HG02623 (cell line): ENCODE measurements at regions not wholly inside any gene's neighbourhood (a gene's known extent, or its start where the extent isn't known, plus 50 kb on each side); places are given as distances from the start of the nearest gene placed in this dataset.

Source experiments
- ATAC-seq: cut with Tn5 transposase; IDR thresholded peaks from one replicate; pipeline ENCODE4 v1.9.1; 2021; ENCODE audit warnings: moderate library complexity; ENCODE audit not compliant: unreplicated experiment

- ATAC-seq, result no peak
These were observed 92.3 kb upstream of the UPP2 start for GRCh38 chr2:158009399-158009798.

- ATAC-seq, result no peak
These were observed 94.5 kb upstream of the UPP2 start for GRCh38 chr2:158006961-158007719.

GRCh38 chr2:158004126-158004764 lies 97.4 kb upstream of the UPP2 start:
- ATAC-seq, result no peak

GRCh38 chr2:158002079-158002478 lies 99.6 kb upstream of the UPP2 start:
- no peak for ATAC-seq

GRCh38 chr2:157996799-157997198 lies 104.9 kb upstream of the UPP2 start:
- no peak for ATAC-seq

- no peak for ATAC-seq
These were observed 106.6 kb upstream of the UPP2 start for GRCh38 chr2:157995117-157995516.

GRCh38 chr2:157991932-157992331 lies 109.7 kb upstream of the UPP2 start:
- no peak for ATAC-seq

- ATAC-seq, result no peak
These were observed 111.5 kb upstream of the UPP2 start for GRCh38 chr2:157990173-157990572.

GRCh38 chr2:157989227-157989626 lies 112.4 kb upstream of the UPP2 start:
- ATAC-seq, result no peak

GRCh38 chr2:157986761-157987160 lies 110.6 kb upstream of the ACVR1 start:
- no peak for ATAC-seq

- ATAC-seq, result no peak
These were observed 108.7 kb upstream of the ACVR1 start for GRCh38 chr2:157984866-157985265.

- no peak for ATAC-seq
These were observed 103.9 kb upstream of the ACVR1 start for GRCh38 chr2:157980020-157980419.

- ATAC-seq, result no peak
These were observed 95.6 kb upstream of the ACVR1 start for GRCh38 chr2:157971702-157972101.

- ATAC-seq, result no peak
These were observed 91.7 kb upstream of the ACVR1 start for GRCh38 chr2:157967856-157968255.

GRCh38 chr2:157959249-157959648 lies 83.1 kb upstream of the ACVR1 start:
- ATAC-seq, result no peak

- no peak for ATAC-seq
These were observed 81.5 kb upstream of the ACVR1 start for GRCh38 chr2:157957596-157957995.

GRCh38 chr2:157952558-157952957 lies 76.4 kb upstream of the ACVR1 start:
- no peak for ATAC-seq

- ATAC-seq, result no peak
These were observed 72.7 kb upstream of the ACVR1 start for GRCh38 chr2:157948856-157949255.

GRCh38 chr2:157946919-157947557 lies 70.9 kb upstream of the ACVR1 start:
- no peak for ATAC-seq

GRCh38 chr2:157940024-157940423 lies 63.9 kb upstream of the ACVR1 start:
- ATAC-seq, result no peak

- no peak for ATAC-seq
These were observed 62.4 kb upstream of the ACVR1 start for GRCh38 chr2:157938556-157938955.

GRCh38 chr2:157936406-157936805 lies 60.3 kb upstream of the ACVR1 start:
- no peak for ATAC-seq
